HL-60/S4 treated with phorbol 12-myristate 13-acetate at 8.2 ng/mL for 4 days and 3 days (cell line): ENCODE measurements at regions not wholly inside any gene's neighbourhood (a gene's known extent, or its start where the extent isn't known, plus 50 kb on each side); places are given as distances from the start of the nearest gene placed in this dataset.

Source experiments
- in situ Hi-C: fragments of 300-500 bp; cut with MboI; formaldehyde crosslinking; loops from 2 replicates; pipeline ENCODE4 v1.15.0; 2022; ENCODE audit warnings: low sequenced_read_pairs

GRCh38 chr7:131010029-131010716 lies 276.2 kb upstream of the KLF14 start:
- in situ Hi-C loops = no loop called here

DNA sequence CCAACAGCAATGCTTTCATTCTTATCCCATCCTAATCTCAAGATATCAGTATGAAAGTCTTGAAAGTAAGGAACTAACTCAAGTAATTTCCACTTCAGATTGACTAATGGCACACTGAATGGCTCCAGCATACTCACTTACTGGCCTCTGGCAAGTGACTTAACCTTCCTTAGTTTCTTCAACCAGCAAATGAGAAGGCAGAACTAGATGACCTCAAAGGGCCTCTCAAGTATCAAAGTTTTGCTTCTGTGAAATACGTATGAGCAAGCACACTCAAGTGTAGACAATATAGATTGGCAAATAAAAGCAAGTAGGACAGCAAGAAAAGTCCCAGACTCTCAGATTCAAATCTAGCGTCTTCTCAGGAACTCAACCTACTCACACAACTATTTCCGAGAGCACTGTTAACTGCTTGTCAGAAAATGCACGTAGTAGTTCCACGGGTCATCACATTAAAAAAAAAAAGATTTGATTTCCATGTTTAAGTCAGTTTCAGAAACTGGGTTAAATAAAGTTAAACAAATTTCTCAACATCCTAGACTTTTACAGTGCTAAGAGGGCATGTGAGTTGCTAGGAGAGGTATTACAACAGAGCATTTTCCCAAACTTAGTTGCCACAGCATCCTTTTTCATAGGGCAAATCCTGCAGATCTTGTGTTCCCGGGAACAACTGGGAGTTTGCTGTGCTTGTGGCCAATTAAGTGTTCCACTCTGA lies 276.9 kb upstream of the KLF14 start:
- in situ Hi-C loops = no loop called here

GRCh38 chr7:131011432-131011742 lies 277.4 kb upstream of the KLF14 start:
- in situ Hi-C loops = no loop called here

- in situ Hi-C loops = no loop called here
Observed at GRCh38 chr7:131011976-131012375, 278.0 kb upstream of the KLF14 start.

DNA sequence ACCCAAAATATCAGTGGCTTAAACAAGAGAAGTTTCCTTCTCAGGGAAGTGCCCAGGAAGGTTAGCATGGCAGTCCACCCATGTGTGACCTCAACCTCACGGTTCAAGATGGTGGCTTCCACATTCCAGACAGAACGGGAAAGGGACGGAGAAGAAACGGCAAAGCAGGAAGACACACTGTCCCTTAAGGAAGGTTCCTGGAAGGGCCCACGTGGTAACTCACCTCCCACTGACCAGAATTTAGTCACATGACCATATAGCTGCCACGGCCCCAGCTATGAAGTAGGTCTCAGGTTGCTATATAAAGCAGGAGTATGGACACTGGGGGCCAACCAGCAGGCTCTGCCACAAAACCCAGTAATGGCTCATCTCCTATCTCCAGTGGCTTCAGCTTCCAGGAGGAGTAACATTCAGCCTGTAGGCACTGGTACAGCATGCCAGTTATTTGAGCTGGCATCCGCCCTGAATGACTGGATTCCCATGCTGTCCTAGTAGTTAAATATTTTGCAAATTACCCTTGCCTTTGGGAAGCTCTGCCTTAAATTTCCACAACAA lies 278.5 kb upstream of the KLF14 start:
- in situ Hi-C loops = no loop called here

- in situ Hi-C loops = no loop called here
Observed at GRCh38 chr7:131013716-131014115, 279.7 kb upstream of the KLF14 start.

GRCh38 chr7:131014906-131015656 lies 281.1 kb upstream of the KLF14 start:
- in situ Hi-C loops = no loop called here

- in situ Hi-C loops = no loop called here
Observed at GRCh38 chr7:131015657-131015958, 281.6 kb upstream of the KLF14 start.

DNA sequence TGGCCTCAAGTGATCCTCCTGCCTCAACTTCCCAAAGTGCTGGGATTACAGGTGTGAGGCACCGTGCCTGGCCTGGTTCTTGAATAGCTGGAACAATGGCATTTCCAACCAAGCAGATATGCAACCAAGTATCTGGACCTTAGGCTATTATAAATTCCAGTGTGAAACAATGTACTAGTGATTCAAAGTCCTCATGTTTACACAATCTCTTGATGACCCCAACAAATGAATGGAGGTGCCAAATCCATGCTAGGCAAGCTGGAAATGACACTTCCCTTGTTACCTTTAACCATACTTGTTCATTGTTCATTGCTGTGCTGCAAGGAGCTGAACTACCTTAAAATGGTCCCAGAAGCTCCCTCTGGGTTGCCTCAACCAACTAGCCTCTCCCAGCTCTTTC lies 282.2 kb upstream of the KLF14 start:
- in situ Hi-C loops = no loop called here

GRCh38 chr7:131019351-131019750 lies 285.3 kb upstream of the KLF14 start:
- in situ Hi-C loops = no loop called here

DNA sequence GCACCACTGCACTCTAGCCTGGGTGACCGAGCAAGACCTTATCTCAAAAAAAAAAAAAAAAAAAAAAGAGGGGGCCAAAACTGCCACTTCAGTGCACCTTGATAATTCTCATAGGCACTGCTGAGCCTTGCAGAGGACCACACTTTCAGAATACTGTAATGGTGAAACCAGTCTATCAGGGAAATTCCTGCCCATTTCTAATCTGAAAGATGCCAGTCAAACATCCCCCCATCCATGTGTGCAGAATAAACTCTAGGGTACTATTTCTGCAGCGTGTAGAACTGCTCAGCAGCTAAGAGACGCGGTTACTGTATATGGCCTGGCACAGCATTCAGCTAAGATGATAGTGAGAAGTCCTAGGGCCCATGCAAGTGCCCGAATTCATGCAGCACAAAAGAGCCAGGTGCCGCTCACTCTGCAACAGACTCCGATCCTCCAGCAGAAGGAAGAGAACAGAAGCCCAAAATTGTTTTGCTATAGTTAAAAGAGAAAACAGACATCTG lies 286.8 kb upstream of the KLF14 start:
- in situ Hi-C loops = no loop called here

DNA sequence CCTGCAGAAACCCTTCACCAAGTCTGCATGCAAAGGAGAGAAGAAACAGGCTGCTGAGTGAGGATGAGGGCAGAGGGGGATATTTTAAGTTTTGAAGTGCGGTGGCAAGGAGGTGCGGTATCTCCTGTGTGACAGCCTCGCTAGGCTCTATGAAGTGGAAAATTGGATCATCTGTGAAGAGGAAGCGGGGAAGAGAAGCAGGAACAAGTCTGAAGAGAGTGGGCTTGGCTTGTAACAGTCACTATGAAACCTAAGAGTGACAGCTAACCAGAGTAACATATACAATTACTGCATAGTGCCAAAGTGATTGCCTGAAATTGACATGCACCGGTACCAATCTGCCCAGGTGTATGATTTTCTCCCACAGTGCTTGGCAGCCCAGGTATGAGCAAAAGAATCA lies 287.5 kb upstream of the KLF14 start:
- in situ Hi-C loops = no loop called here

- in situ Hi-C loops = no loop called here
Observed at GRCh38 chr7:131021902-131022301, 287.9 kb upstream of the KLF14 start.

- in situ Hi-C loops = loop anchor here (25.0 kb wide), 1 partner anchor 139 kb away; no protein-coding TSS in a partner anchor
Observed at GRCh38 chr7:131026297-131027000, 292.4 kb upstream of the KLF14 start.

GRCh38 chr7:131027287-131027773 lies 293.3 kb upstream of the KLF14 start:
- in situ Hi-C loops = loop anchor here (25.0 kb wide), 1 partner anchor 140 kb away; no protein-coding TSS in a partner anchor

DNA sequence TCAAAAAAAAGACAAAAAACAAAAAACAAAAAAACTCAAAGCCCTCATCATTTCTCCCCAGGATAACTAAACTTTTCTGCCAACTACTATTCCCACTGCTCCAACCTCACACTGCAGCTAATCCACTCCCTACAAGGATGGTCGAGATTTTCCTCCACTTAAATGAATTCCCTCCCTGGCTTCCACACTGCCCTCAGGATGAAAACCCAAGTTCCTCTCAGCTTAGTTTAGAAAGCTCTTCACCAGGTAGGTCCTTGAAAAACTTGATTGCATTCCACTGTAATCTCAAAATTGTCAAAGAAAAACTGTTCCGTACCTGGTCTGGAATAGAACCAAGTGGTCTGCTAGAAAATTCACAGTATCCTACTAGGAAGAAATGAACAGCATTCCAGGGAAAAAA lies 294.3 kb upstream of the KLF14 start:
- in situ Hi-C loops = loop anchor here (25.0 kb wide), 1 partner anchor 141 kb away; no protein-coding TSS in a partner anchor

DNA sequence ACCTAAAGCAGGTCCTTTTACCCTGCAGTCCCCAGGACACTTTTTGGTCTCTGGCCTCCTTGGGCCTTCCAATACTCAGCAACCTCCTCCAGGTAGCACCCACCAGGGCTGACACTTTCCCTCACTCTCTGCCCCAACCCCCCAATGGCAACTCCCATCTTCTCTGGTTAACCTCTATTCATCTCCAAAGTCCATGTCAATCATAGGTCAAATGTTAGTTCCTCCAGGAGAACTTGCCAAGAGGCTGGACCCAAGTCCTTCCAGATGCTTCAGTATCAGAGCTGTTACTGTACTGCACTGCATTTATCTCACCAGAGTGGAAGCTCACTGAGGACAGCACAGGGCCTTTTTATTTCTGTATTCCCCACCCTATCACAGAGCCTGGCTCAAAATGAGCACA lies 295.0 kb upstream of the KLF14 start:
- in situ Hi-C loops = loop anchor here (25.0 kb wide), 1 partner anchor 142 kb away; no protein-coding TSS in a partner anchor

DNA sequence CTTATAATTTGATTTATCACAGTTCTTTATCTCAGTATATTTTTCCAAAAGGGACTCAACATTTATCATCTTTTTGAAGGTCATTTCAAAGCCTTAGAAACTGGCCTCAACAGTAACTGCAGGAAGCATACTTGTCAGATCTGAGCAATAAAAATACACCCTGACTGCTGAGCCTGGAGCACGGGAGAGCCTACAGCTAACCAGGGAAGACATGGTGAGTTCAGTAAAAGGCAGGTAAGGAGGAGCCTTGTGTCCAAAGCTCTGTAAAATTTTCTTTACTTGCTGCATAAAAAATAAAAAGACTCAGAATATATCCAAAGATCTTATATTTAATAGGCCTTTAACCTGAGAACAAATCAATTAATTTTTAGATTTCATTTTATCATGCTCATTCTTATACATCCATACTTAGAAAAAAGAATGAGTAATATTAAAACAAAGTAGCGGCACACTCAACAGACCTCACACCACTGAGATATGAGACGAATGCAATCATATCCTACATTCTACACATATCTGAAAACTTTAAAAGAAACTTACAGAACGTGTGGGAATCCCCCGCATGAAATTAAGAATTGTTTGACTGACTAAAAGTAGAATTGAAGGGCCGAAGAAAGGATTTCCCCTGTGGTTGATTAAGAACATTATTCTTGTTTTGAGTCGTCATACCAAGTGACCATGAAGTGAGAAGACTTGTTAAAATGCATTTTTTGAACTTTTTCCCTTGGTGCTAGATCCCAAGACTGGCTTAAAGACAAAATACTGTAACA lies 296.4 kb upstream of the MKLN1 start:
- in situ Hi-C loops = loop anchor here (25.0 kb wide), 1 partner anchor 144 kb away; no protein-coding TSS in a partner anchor

DNA sequence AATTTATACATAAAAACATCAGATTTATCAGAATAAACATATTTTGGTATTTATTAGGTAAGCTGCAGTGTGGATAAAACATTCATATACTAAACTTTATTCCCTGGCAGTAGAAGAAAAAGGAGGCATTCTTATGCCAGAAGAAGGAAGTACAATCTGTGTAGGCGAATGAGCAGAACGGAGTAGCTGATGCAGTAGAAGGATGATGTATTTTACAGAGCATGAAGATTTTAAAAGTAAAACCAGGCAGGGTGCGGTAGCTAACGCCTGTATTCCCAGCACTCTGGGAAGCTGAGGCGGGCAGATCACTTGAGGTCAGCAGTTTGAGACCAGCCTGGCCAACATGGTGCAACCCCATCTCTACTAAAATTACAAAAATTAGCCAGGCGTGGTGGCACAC lies 294.9 kb upstream of the MKLN1 start:
- in situ Hi-C loops = loop anchor here (25.0 kb wide), 1 partner anchor 145 kb away; no protein-coding TSS in a partner anchor
